ENCODE measurements at regions not wholly inside any gene's neighbourhood (a gene's known extent, or its start where the extent isn't known, plus 50 kb on each side); places are given as distances from the start of the nearest gene placed in this dataset.

DNA sequence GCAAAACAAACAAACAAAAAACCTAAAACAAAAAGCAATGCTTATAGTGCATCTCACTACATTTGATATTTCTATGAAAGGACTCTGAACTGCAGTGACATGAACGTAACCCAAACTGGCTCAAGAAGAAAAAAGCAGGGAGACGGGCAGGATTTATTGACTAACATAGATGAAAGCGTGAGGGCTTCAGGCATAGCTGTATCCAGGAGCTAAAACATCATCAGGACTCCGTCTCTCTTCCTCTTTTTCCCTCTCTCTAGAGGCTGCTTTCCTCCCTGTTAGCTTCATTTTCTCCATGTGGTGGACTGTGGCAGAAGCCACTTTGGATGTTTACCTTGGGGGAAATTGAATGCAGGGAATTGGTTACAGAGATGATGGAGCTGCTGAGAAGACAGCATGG is 418.2 kb upstream of the PROK2 start:
- no peak overlapping the region for H3K4me3 Mint-ChIP-seq
- ChIA-PET CTCF (interaction anchor here (0.6 to 1.1 kb wide), 4 partner anchors 14 to 255 kb away, joined by 3 to 4 read pairs (median 3); no protein-coding TSS in a partner anchor), POLR2A (no interaction called here)
- no peak for DNase-seq
- no peak overlapping the region for H3K27ac Mint-ChIP-seq
- H3K27me3 Mint-ChIP-seq, result peaks cover 2% of the 10 kb centered on the region
- no peaks in the 10 kb centered on the region for H3K4me1 Mint-ChIP-seq
- H3K36me3 Mint-ChIP-seq (ENCODE audit: low read depth), result no peaks in the 10 kb centered on the region
- H3K9me3 Mint-ChIP-seq, result peaks cover 23% of the 10 kb centered on the region

GRCh38 chr3:72200332-72200731 is 415.4 kb upstream of the PROK2 start:
- no peaks in the 10 kb centered on the region for H3K36me3 Mint-ChIP-seq (ENCODE audit: low read depth)
- no peak for DNase-seq
- ChIA-PET CTCF (interaction anchor here (1.1 kb wide), 1 partner anchor 30 kb away, joined by 3 read pairs; no protein-coding TSS in a partner anchor), POLR2A (interaction anchor here (0.7 kb wide), 1 partner anchor 428 kb away, joined by 3 read pairs; no protein-coding TSS in a partner anchor)
- peaks cover 29% of the 10 kb centered on the region for H3K9me3 Mint-ChIP-seq
- H3K27ac Mint-ChIP-seq, result no peak overlapping the region
- peaks cover 2% of the 10 kb centered on the region for H3K27me3 Mint-ChIP-seq
- H3K4me1 Mint-ChIP-seq, result no peaks in the 10 kb centered on the region
- H3K4me3 Mint-ChIP-seq, result no peak overlapping the region

- no peak overlapping the region for H3K27ac Mint-ChIP-seq
- H3K36me3 Mint-ChIP-seq (ENCODE audit: low read depth), result no peaks in the 10 kb centered on the region
- POLR2A ChIA-PET, result interaction anchor here (0.7 kb wide), 1 partner anchor 429 kb away, joined by 3 read pairs; no protein-coding TSS in a partner anchor
- CTCF ChIA-PET, result interaction anchor here (1.3 kb wide), 2 partner anchors 10 to 16 kb away, joined by 3 to 7 read pairs; no protein-coding TSS in a partner anchor
- peaks cover 29% of the 10 kb centered on the region for H3K9me3 Mint-ChIP-seq
- DNase-seq, result no peak
- H3K4me1 Mint-ChIP-seq, result no peaks in the 10 kb centered on the region
- H3K4me3 Mint-ChIP-seq, result no peak overlapping the region
- H3K27me3 Mint-ChIP-seq, result peaks cover 2% of the 10 kb centered on the region
Observed at GRCh38 chr3:72199530-72199929, 414.6 kb upstream of the PROK2 start.

DNA sequence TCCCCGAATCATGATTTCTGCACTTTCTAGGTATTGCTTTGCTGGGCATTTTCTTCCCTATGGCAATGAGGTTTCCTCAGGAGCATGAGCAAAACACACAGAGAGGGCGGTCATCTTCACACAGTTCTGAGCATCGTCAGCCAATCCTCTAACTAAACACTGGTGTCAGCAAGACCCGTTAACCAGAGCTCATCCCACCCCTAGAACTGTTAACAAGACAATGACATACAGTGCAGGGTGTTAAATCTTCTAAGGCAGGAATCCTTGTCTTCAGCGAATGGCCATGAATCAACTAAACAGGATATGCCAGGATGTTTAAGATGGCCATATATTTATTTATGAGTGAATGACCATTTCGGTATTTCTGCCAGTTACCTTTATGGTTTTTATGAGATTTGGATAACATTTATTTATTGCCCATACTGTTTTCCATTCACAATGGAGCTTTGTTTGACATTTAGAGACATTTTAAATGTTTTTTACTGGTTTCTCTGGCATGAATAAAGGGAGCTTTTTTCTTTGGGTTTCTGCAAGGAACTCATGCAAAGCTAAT is 411.5 kb upstream of the PROK2 start:
- Mint-ChIP-seq H3K27me3 (no peaks in the 10 kb centered on the region), H3K4me1 (no peaks in the 10 kb centered on the region), H3K9me3 (peaks cover 20% of the 10 kb centered on the region), H3K4me3 (no peak overlapping the region), H3K27ac (no peak overlapping the region), H3K36me3 (ENCODE audit: low read depth) (no peaks in the 10 kb centered on the region)
- ChIA-PET POLR2A (no interaction called here), CTCF (no interaction called here)
- DNase-seq, result no peak

GRCh38 chr3:72195895-72196294 is 410.9 kb upstream of the PROK2 start:
- CTCF ChIA-PET, result no interaction called here
- Mint-ChIP-seq H3K27me3 (no peaks in the 10 kb centered on the region), H3K4me1 (no peaks in the 10 kb centered on the region), H3K36me3 (ENCODE audit: low read depth) (no peaks in the 10 kb centered on the region), H3K4me3 (no peak overlapping the region), H3K9me3 (peaks cover 19% of the 10 kb centered on the region), H3K27ac (no peak overlapping the region)
- no peak for DNase-seq
- POLR2A ChIA-PET, result no interaction called here

DNA sequence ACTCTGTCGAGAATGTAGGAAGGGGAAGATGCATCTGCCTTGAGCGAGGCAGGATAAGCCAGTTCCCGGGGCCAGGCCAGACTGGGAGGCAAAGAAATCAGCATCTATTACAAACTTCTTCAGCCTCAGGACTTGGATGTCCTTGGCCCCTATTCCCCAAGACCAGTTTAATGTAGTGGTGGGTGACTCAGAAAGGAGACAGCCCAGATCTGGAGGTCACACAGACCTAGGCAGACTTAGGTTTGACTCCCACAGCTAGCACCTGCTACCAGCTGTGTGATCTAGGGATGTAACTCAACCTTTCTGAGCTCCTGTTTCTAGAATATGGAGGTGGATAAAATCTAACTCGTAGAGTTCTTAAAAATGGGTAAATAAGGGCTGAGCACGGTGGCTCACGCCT is 409.5 kb upstream of the PROK2 start:
- Mint-ChIP-seq H3K36me3 (ENCODE audit: low read depth) (no peaks in the 10 kb centered on the region), H3K27me3 (no peaks in the 10 kb centered on the region), H3K27ac (no peak overlapping the region), H3K4me3 (no peak overlapping the region), H3K9me3 (peaks cover 13% of the 10 kb centered on the region), H3K4me1 (no peaks in the 10 kb centered on the region)
- CTCF ChIA-PET, result no interaction called here
- no peak for DNase-seq
- POLR2A ChIA-PET, result no interaction called here

DNA sequence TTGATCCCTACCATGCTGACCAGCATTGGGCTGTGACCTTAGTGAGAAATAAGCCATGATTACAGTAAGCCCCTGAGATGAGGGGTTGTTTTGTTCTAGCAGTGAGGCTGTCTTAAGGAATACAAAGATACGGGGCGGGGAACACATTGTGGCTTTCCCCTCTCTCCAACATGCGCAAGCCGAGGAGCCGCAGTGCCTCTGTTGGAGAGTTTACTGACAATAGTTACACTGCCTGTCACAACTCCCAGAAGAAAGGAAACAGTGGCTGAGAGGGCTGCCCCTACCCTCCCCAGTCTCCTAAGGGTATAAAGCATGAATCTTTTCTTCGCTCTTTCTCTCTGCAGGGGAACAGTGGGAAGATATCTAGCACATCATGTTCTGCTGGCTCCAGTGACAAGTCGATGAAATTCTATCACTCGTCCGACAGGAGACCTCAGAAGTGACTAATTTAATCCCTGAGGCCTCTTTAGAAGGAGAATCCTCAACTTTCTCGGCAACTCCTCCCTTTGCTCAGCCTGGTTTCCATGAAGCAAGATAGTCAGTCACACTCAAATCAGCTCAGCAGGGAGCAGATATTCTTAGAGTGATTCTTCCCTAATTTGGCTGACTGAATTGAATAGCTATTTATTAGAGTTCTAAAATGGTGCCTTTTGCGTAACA is 409.0 kb upstream of the PROK2 start:
- no peaks in the 10 kb centered on the region for H3K27me3 Mint-ChIP-seq
- DNase-seq, result no peak
- no peak overlapping the region for H3K4me3 Mint-ChIP-seq
- H3K4me1 Mint-ChIP-seq, result no peaks in the 10 kb centered on the region
- ChIA-PET CTCF (no interaction called here), POLR2A (no interaction called here)
- H3K27ac Mint-ChIP-seq, result no peak overlapping the region
- H3K36me3 Mint-ChIP-seq (ENCODE audit: low read depth), result no peaks in the 10 kb centered on the region
- peaks cover 10% of the 10 kb centered on the region for H3K9me3 Mint-ChIP-seq

DNA sequence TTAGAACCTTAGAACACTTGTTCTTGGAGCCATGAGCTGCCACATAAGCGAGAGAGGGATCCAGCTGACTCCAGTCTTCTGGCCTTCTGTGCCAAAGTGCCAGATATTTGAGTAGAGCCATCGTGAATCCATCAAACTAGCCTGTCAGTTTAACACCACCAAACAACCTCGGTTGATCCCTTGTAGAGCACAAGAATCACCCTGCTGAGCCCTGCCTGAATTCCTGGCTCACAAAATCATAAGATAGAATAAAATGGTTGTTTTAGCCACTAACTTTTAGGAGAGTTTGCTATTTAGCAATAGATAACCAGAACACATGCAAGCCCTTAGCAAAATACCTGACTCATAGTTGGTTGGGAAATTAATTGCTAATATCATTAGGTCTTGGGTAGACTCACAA is 407.6 kb upstream of the PROK2 start:
- Mint-ChIP-seq H3K36me3 (ENCODE audit: low read depth) (no peaks in the 10 kb centered on the region), H3K9me3 (peaks cover 13% of the 10 kb centered on the region), H3K27ac (no peak overlapping the region), H3K27me3 (no peaks in the 10 kb centered on the region), H3K4me1 (peaks cover 5% of the 10 kb centered on the region), H3K4me3 (no peak overlapping the region)
- ChIA-PET POLR2A (no interaction called here), CTCF (no interaction called here)
- DNase-seq, result no peak

DNA sequence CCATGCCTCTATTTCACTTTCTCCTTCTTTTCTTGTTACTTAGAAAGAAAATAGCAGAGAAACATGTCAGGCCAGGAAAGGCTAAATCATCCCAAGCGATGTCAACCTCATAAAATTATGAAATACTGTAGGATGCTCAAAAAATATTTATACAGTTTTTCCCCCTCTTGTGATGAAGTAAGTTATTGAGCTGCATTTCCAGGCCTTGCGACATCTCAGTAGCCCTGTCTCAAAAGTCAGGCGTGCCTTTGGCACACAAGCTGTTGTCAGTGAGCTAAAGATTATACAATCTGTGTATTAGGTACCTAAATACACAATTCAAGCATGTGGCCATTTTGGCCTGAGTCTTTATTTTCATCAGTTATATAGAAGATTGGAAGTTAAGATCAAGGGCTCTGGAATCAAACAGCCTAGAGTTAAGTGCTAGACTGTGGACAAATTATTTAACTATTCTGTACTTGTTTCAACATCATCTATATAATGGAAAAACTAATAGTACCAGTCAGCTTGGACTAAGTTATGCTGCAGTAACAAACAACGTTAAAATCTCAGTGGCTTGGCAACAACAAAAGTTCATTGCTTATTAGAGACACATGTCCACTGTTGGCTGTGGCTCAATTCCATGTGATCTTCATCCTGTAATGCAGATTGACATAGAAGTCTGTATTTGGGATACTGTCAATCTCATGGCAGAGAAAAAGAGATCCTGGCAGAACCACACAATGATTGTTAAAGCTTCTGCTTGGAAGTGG is 406.4 kb upstream of the PROK2 start:
- CTCF ChIA-PET, result no interaction called here
- no peak for DNase-seq
- Mint-ChIP-seq H3K36me3 (ENCODE audit: low read depth) (no peaks in the 10 kb centered on the region), H3K9me3 (peaks cover 12% of the 10 kb centered on the region), H3K27me3 (no peaks in the 10 kb centered on the region), H3K4me3 (no peak overlapping the region), H3K27ac (no peak overlapping the region), H3K4me1 (peaks cover 8% of the 10 kb centered on the region)
- POLR2A ChIA-PET, result no interaction called here

GRCh38 chr3:72190050-72190449 is 405.1 kb upstream of the PROK2 start:
- ChIA-PET CTCF (interaction anchor here (0.8 to 2.0 kb wide), 3 partner anchors 9 to 631 kb away, joined by 3 to 7 read pairs (median 4); no protein-coding TSS in a partner anchor), POLR2A (no interaction called here)
- peaks cover 9% of the 10 kb centered on the region for H3K9me3 Mint-ChIP-seq
- H3K27ac Mint-ChIP-seq, result no peak overlapping the region
- DNase-seq, result no peak
- no peaks in the 10 kb centered on the region for H3K27me3 Mint-ChIP-seq
- H3K36me3 Mint-ChIP-seq (ENCODE audit: low read depth), result no peaks in the 10 kb centered on the region
- H3K4me3 Mint-ChIP-seq, result no peak overlapping the region
- peaks cover 12% of the 10 kb centered on the region for H3K4me1 Mint-ChIP-seq

DNA sequence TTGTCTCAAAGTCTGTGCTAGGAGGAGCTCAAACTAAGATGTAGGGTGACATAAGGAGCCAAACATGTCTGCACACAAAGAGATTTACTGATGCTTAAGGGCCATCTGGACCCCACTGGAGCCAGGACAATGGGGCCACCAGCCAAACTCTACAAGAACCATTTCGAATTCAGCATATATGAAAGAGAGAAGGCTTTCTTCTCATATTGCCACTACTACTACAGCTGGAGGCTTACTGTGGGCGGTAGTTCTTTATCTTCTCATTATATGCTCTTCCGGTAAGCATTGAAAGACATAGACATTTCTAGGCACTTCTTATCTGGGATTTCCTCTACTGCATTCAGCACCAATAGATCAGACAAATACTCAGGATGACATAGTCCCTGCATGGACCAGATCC is 404.4 kb upstream of the PROK2 start:
- H3K27me3 Mint-ChIP-seq, result no peaks in the 10 kb centered on the region

GRCh38 chr3:72188536-72188935 is 403.6 kb upstream of the PROK2 start:
- DNase-seq, result no peak
- Mint-ChIP-seq H3K4me3 (no peak overlapping the region), H3K9me3 (peaks cover 14% of the 10 kb centered on the region), H3K27ac (no peak overlapping the region), H3K4me1 (peaks cover 12% of the 10 kb centered on the region), H3K27me3 (no peaks in the 10 kb centered on the region), H3K36me3 (ENCODE audit: low read depth) (no peaks in the 10 kb centered on the region)
- ChIA-PET CTCF (interaction anchor here (0.7 to 2.1 kb wide), 6 partner anchors 10 to 118 kb away, joined by 3 to 7 read pairs (median 4); no protein-coding TSS in a partner anchor), POLR2A (no interaction called here)

More for the DNA sequence above, 404.4 kb upstream of the PROK2 start:
- Mint-ChIP-seq H3K27ac (no peak overlapping the region), H3K4me3 (no peak overlapping the region), H3K9me3 (peaks cover 13% of the 10 kb centered on the region), H3K4me1 (peaks cover 12% of the 10 kb centered on the region), H3K36me3 (ENCODE audit: low read depth) (no peaks in the 10 kb centered on the region)
- CTCF ChIA-PET, result interaction anchor here (1.0 to 2.0 kb wide), 3 partner anchors 10 to 52 kb away, joined by 3 to 7 read pairs (median 4); no protein-coding TSS in a partner anchor
- POLR2A ChIA-PET, result interaction anchor here (0.7 kb wide), 1 partner anchor 70 kb away, joined by 4 read pairs; no protein-coding TSS in a partner anchor
- DNase-seq, result no peak

- no peak for DNase-seq
- Mint-ChIP-seq H3K4me1 (peaks cover 12% of the 10 kb centered on the region), H3K27me3 (no peaks in the 10 kb centered on the region), H3K27ac (no peak overlapping the region), H3K36me3 (ENCODE audit: low read depth) (no peaks in the 10 kb centered on the region), H3K9me3 (peaks cover 14% of the 10 kb centered on the region), H3K4me3 (no peak overlapping the region)
- ChIA-PET POLR2A (no interaction called here), CTCF (interaction anchor here (1.5 to 2.1 kb wide), 2 partner anchors 12 kb away, joined by 4 to 6 read pairs; no protein-coding TSS in a partner anchor)
Observed at GRCh38 chr3:72187131-72187530, 402.2 kb upstream of the PROK2 start.
